H54 (cell line): ENCODE measurements at regions not wholly inside any gene's neighbourhood (a gene's known extent, or its start where the extent isn't known, plus 50 kb on each side); places are given as distances from the start of the nearest gene placed in this dataset.
"Not testable (repeated sequence)": the region's sequence is repeated elsewhere in the genome, so short reads cannot be mapped to it uniquely, and the experiment has no call there.

Experiments used
- DNase-seq: peaks from one replicate; pipeline ENCODE4 v3.0.0; 2011; ENCODE audit warnings: low spot score, mixed read lengths; ENCODE audit not compliant: insufficient read length
- FAIRE-seq: peaks from 3 replicates; lab custom pipeline; 2011; peaks lifted over from hg19 to GRCh38; lab: Jason Lieb, UNC
- POLR2A ChIP-seq: IDR thresholded peaks from 2 replicates; pipeline ENCODE4 v1.6.1; 2011; ENCODE audit warnings: low read depth, mild to moderate bottlenecking, low read length

GRCh38 chr12:20101046-20101445 lies 267.3 kb upstream of the PDE3A start:
- no peak for FAIRE-seq
- TF ChIP-seq POLR2A, result no peak
- no peak for DNase-seq

DNA sequence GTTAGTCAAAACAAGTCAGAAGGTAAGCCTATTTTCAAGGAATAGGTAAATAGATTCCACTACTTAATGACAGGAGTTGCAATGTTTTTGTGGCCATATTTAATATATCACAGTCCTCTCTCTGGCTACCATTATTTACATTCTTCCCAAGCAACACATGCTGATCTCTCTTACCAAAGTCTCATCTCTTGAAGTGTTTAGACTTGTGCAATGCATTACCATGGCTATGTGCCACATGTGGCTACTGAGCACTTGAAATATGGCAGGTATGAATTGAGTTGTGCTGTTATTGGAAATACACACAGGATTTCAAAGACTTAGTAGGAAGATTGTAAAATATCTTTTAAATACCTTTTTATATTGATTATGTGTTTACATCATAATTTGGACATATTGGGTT lies 262.4 kb upstream of the PDE3A start:
- no peak for TF ChIP-seq POLR2A
- FAIRE-seq (no peak), DNase-seq (no peak)

GRCh38 chr12:20109676-20110075 lies 258.7 kb upstream of the PDE3A start:
- FAIRE-seq (no peak), DNase-seq (no peak)
- TF ChIP-seq POLR2A, result no peak

- FAIRE-seq, DNase-seq: not testable (repeated sequence)
Observed at GRCh38 chr12:20115371-20115770, 253.0 kb upstream of the PDE3A start.

DNA sequence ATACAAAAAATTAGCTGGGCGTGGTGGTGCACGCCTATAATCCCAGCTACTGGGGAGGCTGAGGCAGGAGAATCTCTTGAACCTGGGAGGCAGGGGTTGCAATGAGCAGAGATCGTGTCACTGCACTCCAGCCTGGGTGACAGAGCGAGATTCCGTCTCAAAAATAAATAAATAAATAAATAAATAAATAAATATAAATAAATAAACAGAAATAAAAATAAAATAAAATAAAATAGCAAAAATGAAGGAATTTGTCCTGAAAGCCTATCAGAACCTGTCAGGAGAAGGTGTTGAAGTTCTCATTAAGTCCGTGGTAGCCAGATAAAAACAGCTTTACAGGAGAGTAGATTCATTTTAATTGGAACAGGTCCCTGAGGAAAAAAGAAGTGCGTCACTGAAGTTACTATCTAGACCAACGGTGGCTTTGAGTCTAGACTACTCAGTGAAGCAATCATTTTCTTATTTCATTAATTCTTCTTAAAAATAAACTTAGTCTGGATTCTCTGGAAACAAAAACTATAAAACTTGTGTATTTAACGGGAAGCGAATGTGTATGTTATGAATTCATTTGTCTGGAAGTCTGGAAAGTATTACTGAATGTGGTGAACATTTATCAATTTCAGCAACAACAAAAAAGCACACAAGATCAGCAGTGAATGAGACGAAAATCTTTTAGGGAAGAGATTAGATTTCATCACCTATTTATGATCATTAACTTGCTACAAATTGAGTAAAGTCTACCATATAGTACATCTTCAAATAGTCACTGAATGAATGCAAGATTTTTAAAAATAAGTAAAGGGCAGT lies 248.5 kb upstream of the PDE3A start:
- no peak for FAIRE-seq
- no peak for TF ChIP-seq POLR2A
- DNase-seq, result no peak

GRCh38 chr12:20120403-20120725 lies 248.0 kb upstream of the PDE3A start:
- no peak for DNase-seq
- no peak for TF ChIP-seq POLR2A
- FAIRE-seq, result no peak

- DNase-seq (no peak), FAIRE-seq (no peak)
- TF ChIP-seq POLR2A, result no peak
Observed at GRCh38 chr12:20122274-20122673, 246.1 kb upstream of the PDE3A start.

DNA sequence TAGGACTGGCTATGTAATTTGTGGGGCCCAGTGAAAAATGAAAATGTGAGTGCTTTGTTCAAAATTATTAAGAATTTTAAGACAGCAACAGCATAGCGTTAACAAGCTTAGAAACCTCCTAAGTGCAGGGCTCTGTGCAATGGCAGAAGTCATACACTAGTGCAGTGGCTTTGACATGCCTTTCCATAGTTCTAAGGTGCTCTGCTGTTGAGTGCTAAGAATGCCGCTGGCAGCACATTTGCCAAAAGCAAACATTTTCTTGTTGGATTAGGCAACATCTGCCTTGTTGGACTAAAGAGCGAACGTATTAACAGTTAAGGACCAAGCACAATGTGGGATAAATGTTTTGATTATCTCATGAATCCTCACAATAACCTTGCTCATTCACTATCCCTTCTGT lies 244.9 kb upstream of the PDE3A start:
- FAIRE-seq, result no peak
- no peak for TF ChIP-seq POLR2A
- DNase-seq, result no peak

DNA sequence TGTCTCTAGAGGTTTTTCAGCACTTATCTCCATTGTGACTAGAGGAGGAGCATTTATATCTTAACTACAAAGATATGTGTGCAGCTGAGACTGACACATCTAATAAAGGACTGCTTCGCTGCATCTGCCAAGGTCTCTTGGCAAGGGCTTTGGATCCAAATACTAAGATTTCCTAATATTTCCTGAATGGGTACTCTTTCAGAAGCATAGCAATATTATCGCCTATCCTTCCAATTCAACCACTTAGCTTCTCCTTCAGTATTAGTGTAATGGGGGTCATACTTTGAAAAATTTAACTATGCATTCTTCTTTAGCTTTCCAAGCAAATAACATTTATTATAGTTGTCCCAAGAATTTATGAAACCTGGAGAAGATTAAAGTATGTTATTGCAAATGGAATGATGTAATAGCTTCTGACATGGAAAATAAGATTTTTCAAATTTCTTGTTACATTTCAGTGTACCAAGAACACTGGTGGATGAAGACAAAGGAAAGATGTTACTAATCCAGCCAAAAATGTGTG lies 243.0 kb upstream of the PDE3A start:
- TF ChIP-seq POLR2A, result no peak
- FAIRE-seq, result no peak
- DNase-seq, result no peak

DNA sequence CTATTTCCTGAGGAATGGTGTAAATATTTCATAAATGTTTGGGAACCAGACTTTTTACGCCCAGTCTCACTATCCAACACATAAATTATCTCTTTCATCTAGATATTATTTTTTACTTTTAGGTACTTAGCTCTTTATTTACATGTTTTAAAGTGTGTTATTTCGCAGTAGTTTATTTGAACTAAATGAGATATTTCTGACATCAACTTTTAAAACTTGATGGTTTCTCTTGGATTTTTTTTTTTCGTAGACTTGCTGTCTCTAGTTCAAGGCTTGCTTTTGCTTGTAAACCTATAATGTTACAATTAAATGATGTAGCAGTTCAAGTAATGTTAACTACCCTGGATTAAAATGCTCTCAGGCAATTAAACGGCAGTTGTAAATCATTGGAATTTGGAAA lies 241.7 kb upstream of the PDE3A start:
- DNase-seq, result no peak
- no peak for FAIRE-seq
- TF ChIP-seq POLR2A, result no peak

- FAIRE-seq (no peak), DNase-seq (no peak)
- no peak for TF ChIP-seq POLR2A
Observed at GRCh38 chr12:20127413-20127812, 240.9 kb upstream of the PDE3A start.

DNA sequence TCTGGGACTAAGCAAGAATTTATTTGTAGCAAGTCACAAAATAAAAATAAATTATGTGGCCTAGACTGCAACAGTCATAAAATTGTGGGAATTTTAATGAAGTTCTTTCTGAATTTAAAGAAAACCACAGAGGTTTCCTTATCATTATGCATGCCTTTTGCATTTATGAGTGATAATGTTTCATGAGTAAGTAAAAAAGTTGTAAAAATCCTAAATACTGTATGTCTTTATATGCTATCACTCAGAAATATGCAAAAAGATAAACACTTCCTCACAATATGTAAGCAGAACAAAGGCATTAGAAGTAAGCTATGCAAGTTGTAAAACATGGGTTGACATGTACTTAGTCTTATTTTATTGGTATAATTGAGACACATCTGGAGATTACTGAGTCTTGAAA lies 239.4 kb upstream of the PDE3A start:
- FAIRE-seq (no peak), DNase-seq (no peak)

DNA sequence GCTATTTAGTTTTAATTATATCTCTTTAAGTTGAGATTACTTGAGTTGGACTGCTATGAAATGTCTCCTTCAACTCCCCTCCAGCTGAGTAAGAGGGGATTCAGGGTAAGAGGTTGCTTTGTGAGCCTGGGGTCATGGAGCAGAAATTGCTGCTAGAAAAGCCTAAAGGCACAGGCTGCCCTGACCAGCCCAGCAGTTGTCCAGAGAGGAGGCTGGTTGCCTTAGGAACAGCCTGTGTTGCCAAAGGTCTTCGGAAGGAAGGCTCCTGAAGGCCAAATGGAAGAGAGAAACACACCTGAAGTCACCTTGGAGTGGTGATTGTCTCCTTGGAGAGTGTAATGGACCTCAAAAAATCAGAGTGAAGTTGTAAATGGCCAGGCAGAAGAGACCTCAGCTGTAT lies 235.5 kb upstream of the PDE3A start:
- TF ChIP-seq POLR2A, result no peak
- FAIRE-seq, result no peak
- no peak for DNase-seq

More for the DNA sequence above, 239.4 kb upstream of the PDE3A start:
- TF ChIP-seq POLR2A, result no peak

DNA sequence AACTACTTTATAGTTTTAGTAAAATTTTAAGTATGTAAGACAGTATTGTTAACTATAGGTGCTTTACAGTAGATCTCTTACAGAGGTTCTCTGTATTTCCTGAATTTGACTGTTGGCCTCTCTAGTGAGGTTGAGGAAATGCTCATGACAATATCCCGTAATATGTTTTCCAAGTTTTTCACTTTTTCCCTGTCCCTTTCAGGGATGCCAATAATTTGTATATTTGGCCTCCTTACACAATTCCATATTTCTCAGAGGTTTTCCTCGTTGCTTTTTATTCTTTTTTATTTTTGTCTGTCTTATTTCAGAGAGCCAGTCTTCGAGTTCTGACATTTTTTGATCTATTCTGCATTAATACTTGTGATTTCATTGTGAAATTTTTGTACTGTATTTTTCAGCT lies 233.7 kb upstream of the PDE3A start:
- no peak for DNase-seq
- FAIRE-seq, result no peak
- no peak for TF ChIP-seq POLR2A

DNA sequence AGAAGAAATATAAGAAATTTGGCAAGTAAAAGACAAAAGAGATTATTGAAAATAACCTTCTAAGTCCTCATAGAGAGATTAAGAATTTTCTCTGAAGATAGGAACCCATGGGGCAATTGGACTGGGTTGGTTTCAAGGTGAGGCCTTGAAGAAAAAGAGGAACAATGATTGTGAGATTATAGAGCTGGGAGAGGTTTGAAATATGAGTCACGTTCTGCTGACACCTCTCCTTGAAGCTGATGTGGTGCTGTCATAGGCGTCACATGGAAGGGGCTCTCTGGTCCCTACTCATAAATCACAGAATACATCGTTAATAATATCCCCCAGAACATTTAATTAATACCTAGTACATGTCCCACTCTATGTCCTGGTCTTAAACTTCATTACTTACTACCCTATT lies 227.6 kb upstream of the PDE3A start:
- no peak for TF ChIP-seq POLR2A
- no peak for DNase-seq
- no peak for FAIRE-seq

DNA sequence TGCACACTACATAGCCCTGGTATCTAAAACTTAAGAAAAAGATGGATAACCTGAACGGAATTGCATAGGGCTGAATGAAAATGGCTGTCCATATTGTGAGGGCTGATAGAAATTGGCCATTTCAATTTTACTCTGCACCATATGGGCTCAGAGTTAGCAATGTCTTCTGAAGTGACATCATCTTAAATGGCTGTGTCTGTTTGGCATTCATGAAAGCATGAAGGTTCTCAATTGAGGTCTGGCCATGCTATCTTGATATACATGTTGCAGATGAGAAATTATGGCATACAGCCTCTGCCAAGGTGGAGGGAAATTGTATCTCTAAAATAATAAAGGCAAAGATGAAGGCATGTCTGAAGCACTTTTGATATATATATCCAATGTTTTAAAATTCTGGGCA lies 226.0 kb upstream of the PDE3A start:
- DNase-seq, result no peak
- no peak for TF ChIP-seq POLR2A
- no peak for FAIRE-seq
